ENCODE measurements at regions not wholly inside any gene's neighbourhood (a gene's known extent, or its start where the extent isn't known, plus 50 kb on each side); places are given as distances from the start of the nearest gene placed in this dataset.

DNA sequence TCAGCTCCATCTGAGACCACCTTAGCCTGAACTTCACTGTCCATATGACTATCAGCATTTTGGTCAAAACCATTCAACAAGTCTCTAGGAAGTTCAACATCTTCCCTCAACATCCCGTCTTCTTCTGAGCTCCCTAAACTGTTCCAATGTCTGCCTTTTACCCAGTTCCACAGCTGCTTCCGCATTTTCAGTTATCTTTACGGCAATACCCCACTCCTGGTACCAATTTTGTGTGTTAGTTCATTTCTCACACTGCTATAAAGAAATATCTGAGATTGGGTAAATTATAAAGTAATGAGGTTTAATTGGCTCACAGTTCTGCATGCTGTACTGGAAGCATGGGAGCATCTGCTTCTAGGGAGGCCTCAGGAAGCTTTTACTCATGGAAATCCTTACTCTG lies 771.2 kb downstream of the SLITRK6 start:
- TF ChIP-seq, protein P1, sequence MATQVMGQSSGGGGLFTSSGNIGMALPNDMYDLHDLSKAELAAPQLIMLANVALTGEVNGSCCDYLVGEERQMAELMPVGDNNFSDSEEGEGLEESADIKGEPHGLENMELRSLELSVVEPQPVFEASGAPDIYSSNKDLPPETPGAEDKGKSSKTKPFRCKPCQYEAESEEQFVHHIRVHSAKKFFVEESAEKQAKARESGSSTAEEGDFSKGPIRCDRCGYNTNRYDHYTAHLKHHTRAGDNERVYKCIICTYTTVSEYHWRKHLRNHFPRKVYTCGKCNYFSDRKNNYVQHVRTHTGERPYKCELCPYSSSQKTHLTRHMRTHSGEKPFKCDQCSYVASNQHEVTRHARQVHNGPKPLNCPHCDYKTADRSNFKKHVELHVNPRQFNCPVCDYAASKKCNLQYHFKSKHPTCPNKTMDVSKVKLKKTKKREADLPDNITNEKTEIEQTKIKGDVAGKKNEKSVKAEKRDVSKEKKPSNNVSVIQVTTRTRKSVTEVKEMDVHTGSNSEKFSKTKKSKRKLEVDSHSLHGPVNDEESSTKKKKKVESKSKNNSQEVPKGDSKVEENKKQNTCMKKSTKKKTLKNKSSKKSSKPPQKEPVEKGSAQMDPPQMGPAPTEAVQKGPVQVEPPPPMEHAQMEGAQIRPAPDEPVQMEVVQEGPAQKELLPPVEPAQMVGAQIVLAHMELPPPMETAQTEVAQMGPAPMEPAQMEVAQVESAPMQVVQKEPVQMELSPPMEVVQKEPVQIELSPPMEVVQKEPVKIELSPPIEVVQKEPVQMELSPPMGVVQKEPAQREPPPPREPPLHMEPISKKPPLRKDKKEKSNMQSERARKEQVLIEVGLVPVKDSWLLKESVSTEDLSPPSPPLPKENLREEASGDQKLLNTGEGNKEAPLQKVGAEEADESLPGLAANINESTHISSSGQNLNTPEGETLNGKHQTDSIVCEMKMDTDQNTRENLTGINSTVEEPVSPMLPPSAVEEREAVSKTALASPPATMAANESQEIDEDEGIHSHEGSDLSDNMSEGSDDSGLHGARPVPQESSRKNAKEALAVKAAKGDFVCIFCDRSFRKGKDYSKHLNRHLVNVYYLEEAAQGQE (IDR thresholded peaks at IDR 0.05; ENCODE audit: insufficient read depth in 1 of 2, low read depth in 2 of 2, low read length in 2 of 2) = no peak
- TF ChIP-seq POLR2AphosphoS5 (IDR thresholded peaks at IDR 0.05; ENCODE audit: low read depth, low read length) (no peak), FOXP2 (optimal IDR thresholded peaks at IDR 0.05; ENCODE audit: borderline replicate concordance, extremely low read depth, extremely low read length, insufficient read depth) (no peak), SIN3A (IDR thresholded peaks at IDR 0.05; ENCODE audit: borderline replicate concordance, insufficient read depth, low read length) (no peak), TAF1 (IDR thresholded peaks at IDR 0.05; ENCODE audit: borderline replicate concordance, insufficient read depth, low read length) (no peak)
